GM10266 (cell line): ENCODE measurements at regions not wholly inside any gene's neighbourhood (a gene's known extent, or its start where the extent isn't known, plus 50 kb on each side); places are given as distances from the start of the nearest gene placed in this dataset.

Experiments
- DNase-seq: peaks from one replicate; pipeline ENCODE4 v3.0.0; 2012; ENCODE audit errors: extremely low spot score
- TF ChIP-seq, protein P1 (sequence below): IDR thresholded peaks from 2 replicates; pipeline ENCODE4 v1.5.1; 2012; ENCODE audit warnings: mild to moderate bottlenecking, low read depth; ENCODE audit not compliant: control insufficient read depth, insufficient read depth; ENCODE audit errors: missing control alignments

DNA sequence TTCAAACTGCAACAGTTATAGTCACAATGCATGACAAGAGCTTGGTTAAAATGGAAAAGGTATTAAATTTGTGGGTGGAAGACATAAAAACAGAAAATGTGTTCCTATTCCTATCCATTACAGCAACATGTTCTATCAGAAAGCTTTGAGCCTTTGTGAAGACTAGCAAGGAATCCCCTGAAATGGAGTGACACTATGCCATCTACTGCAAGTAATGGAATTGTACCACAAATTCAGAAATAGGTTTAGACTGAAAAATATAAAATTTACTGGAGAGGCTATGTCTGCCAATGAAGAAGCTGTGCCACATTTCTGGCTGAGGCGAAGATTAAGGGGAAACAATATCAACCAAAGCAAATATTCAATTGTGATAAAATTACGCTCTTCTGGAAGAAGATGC is 247.9 kb downstream of the ADAM29 start:
- TF ChIP-seq, protein P1, sequence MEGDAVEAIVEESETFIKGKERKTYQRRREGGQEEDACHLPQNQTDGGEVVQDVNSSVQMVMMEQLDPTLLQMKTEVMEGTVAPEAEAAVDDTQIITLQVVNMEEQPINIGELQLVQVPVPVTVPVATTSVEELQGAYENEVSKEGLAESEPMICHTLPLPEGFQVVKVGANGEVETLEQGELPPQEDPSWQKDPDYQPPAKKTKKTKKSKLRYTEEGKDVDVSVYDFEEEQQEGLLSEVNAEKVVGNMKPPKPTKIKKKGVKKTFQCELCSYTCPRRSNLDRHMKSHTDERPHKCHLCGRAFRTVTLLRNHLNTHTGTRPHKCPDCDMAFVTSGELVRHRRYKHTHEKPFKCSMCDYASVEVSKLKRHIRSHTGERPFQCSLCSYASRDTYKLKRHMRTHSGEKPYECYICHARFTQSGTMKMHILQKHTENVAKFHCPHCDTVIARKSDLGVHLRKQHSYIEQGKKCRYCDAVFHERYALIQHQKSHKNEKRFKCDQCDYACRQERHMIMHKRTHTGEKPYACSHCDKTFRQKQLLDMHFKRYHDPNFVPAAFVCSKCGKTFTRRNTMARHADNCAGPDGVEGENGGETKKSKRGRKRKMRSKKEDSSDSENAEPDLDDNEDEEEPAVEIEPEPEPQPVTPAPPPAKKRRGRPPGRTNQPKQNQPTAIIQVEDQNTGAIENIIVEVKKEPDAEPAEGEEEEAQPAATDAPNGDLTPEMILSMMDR = no peak
- no peak for DNase-seq

DNA sequence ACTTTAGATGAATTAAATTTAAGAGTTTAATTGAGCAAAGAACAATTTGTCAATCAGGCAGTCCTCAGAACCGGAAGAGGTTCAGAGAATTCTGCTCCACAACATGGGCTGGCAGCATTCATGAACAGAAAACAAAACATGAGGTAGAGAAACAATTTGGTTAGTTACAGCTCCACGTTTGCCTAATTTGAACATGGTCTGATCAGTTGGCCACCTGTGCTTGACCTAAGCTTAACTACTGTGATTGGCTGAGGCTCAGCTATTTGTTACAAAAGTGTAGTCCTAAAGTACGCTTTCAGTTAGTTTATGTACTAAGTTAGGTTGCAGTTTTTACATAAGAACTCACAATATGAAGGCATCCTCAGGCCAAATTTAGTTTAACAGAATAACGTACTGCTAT is 258.6 kb downstream of the ADAM29 start:
- TF ChIP-seq, protein P1 = no peak
- no peak for DNase-seq

DNA sequence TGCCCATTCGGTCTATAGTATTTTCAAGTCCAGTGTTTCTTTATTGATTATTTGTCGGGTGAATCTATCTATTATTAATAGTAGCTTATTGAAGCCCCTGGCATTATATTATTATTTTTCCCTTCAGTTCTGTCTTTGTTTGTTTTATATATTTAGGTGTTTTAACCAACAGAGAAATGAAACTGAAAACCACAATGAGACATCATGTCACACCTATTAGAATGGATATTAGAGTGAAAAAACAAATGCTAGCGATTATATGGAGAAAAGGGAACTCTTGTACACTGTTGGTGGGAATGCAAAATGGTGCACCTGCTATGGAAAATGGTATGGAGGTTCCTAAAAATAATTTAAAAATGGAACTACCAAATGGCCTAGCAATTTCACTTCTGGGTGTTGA is 272.5 kb downstream of the ADAM29 start:
- no peak for DNase-seq
- TF ChIP-seq, protein P1 = no peak

GRCh38 chr4:175198056-175198455 is 279.9 kb downstream of the ADAM29 start:
- no peak for DNase-seq
- TF ChIP-seq, protein P1 = no peak

DNA sequence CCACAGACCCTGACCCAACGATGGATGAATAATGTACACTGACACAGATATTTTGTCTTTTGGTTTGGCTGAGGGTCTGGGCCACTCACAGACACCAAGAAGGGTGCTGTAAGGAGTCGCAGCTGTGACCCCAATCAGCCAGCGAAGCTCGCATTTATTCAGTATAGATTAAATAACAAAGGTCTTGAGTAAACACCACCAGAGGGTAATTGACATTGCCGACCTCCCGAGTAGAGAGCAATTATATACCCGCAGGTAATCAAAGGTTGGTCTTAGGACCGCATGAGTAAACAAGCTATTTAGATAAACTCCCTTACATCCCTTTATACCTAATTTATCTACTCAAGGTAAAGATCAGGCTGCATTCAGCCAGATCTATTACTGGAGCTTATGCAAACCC is 297.1 kb downstream of the ADAM29 start:
- no peak for DNase-seq

DNA sequence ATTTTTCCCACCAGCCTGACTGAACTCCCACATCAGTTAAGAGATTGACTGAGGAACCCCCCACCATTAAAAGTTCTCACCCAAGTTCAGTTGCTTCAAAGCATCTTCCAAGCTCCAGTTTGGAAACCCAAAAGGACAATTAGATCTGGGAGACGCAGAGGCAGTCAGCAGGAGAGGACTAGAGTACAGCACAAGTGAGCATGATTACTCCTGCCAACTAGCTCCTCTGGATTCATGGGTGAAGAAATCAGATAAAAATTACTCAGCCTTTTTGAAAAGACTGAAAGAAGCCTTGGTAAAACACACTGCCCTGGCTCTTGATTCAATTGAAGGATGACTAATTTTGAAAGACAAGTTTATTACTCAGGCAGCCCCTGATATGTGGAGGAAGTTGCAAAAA is 297.5 kb downstream of the ADAM29 start:
- TF ChIP-seq, protein P1 = no peak
- no peak for DNase-seq

More for the DNA sequence above, 297.1 kb downstream of the ADAM29 start:
- TF ChIP-seq, protein P1 = no peak

DNA sequence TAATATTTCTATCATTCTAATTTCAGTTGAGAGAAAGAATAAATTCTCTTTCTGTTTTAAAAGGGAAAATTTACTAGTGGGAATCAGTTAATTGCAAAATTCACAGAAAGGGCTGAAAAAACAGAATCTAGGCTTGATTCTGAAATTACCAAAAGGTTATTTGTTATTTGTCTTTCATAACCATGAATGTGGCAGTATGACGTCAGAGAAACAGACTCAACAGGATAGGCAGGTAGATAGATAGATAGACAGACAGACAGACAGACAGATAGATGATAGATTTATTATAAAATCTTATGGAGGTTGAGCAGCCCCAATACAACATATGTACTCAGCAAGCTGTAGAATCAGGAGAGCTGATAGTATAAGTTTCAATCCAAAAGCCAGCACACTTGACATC is 311.0 kb downstream of the ADAM29 start:
- TF ChIP-seq, protein P1 = no peak

More for the DNA sequence above, 311.0 kb downstream of the ADAM29 start:
- no peak for DNase-seq
